Osteoblast (primary cell): ENCODE measurements at regions not wholly inside any gene's neighbourhood (a gene's known extent, or its start where the extent isn't known, plus 50 kb on each side); places are given as distances from the start of the nearest gene placed in this dataset.

ENCODE experiments used
- DNase-seq: peaks from one replicate; pipeline ENCODE4 v3.0.0; 2011; ENCODE audit warnings: low spot score, mixed read lengths; ENCODE audit not compliant: insufficient read length; ENCODE audit errors: missing footprints
- H2AFZ ChIP-seq: 2 replicates; pipeline ENCODE4 v1.6.0; 2011; ENCODE audit warnings: mild to moderate bottlenecking, low read length
- H3K27ac ChIP-seq: 2 replicates; pipeline ENCODE4 v1.5.1; 2011; ENCODE audit warnings: mild to moderate bottlenecking, low read depth, low read length, moderate library complexity
- H3K27me3 ChIP-seq: 2 replicates; pipeline ENCODE4 v1.6.0; 2012; ENCODE audit warnings: mild to moderate bottlenecking, control low read depth, inconsistent platforms, low read length, moderate library complexity; ENCODE audit not compliant: insufficient read depth
- H3K36me3 ChIP-seq: 2 replicates; pipeline ENCODE4 v1.5.1; 2011; ENCODE audit warnings: mild to moderate bottlenecking, low read length, control low read depth, moderate library complexity; ENCODE audit not compliant: insufficient read depth
- H3K4me1 ChIP-seq: 2 replicates; pipeline ENCODE4 v1.5.1; 2011; ENCODE audit warnings: mild to moderate bottlenecking, low read length, control low read depth, moderate library complexity; ENCODE audit not compliant: insufficient read depth
- H3K4me2 ChIP-seq: 2 replicates; pipeline ENCODE4 v1.6.0; 2011; ENCODE audit warnings: mild to moderate bottlenecking, low read length; ENCODE audit not compliant: insufficient read depth
- H3K4me3 ChIP-seq: fragments of 200-600 bp; sonication (generic); 3 replicates; pipeline ENCODE4 v1.5.1; 2012; ENCODE audit warnings: mild to moderate bottlenecking, low read length, inconsistent platforms; ENCODE audit not compliant: insufficient read depth
- H3K79me2 ChIP-seq: 2 replicates; pipeline ENCODE4 v1.6.0; 2012; ENCODE audit warnings: mild to moderate bottlenecking, low read length, control low read depth, inconsistent platforms; ENCODE audit not compliant: insufficient read depth
- H3K9me3 ChIP-seq: 2 replicates; pipeline ENCODE4 v1.5.1; 2011; ENCODE audit warnings: low read depth, low read length, control low read depth
- H4K20me1 ChIP-seq: 2 replicates; pipeline ENCODE4 v1.6.0; 2012; ENCODE audit warnings: mild to moderate bottlenecking, low read length, control low read depth; ENCODE audit not compliant: insufficient read depth
- TF ChIP-seq, protein P1 (sequence below): IDR thresholded peaks from 2 replicates; pipeline ENCODE4 v1.5.1; 2011; ENCODE audit warnings: mild to moderate bottlenecking, low read depth, low read length, moderate library complexity; ENCODE audit errors: extremely low read depth

DNA sequence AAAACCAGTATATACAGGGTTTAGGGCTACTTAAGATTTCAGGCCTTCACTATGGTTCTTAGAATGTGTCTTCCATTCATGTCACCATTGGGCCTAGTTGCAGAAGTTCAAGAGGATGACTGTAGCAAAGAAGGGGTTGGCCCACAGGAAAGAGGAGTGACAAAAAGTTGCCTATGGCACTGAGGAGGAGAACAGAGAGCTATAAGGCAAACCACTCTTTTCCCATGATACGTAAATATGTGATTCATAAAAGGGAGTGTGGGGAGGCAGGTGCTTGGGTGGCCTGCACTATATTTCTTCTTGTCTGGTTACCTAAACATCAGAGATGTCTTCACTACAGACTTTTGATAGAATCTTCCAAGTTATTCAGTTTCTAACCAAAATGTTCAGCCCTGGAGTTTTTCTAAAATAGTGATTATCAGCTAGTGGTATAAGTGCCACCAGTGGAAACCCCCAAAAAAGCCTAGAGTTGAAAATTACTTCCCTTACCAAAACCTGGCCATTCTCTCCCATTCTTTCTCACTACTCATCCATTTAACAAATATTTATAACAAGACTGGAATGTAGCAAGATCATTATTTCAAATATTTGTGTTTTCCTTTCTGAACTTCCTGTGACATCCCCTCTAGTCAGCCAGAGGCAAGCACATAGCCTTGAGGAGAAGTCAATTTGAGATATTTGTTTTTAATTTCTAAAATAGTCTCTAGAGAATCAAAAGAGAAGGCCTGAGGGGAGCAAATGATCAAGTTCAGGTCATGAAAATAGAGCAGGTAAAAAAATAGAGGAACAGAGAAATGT is 367.4 kb downstream of the EFNA5 start:
- Histone ChIP-seq H3K27me3 (no peaks in the 10 kb centered on the region), H3K27ac (no peak overlapping the region), H3K79me2 (no peaks in the 10 kb centered on the region), H3K4me1 (no peaks in the 10 kb centered on the region), H3K9me3 (no peaks in the 10 kb centered on the region), H3K36me3 (no peaks in the 10 kb centered on the region), H3K4me3 (no peak overlapping the region), H2AFZ (no peak overlapping the region), H3K4me2 (no peak overlapping the region), H4K20me1 (no peaks in the 10 kb centered on the region)
- TF ChIP-seq, protein P1, sequence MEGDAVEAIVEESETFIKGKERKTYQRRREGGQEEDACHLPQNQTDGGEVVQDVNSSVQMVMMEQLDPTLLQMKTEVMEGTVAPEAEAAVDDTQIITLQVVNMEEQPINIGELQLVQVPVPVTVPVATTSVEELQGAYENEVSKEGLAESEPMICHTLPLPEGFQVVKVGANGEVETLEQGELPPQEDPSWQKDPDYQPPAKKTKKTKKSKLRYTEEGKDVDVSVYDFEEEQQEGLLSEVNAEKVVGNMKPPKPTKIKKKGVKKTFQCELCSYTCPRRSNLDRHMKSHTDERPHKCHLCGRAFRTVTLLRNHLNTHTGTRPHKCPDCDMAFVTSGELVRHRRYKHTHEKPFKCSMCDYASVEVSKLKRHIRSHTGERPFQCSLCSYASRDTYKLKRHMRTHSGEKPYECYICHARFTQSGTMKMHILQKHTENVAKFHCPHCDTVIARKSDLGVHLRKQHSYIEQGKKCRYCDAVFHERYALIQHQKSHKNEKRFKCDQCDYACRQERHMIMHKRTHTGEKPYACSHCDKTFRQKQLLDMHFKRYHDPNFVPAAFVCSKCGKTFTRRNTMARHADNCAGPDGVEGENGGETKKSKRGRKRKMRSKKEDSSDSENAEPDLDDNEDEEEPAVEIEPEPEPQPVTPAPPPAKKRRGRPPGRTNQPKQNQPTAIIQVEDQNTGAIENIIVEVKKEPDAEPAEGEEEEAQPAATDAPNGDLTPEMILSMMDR: no peak
- DNase-seq: no peak

DNA sequence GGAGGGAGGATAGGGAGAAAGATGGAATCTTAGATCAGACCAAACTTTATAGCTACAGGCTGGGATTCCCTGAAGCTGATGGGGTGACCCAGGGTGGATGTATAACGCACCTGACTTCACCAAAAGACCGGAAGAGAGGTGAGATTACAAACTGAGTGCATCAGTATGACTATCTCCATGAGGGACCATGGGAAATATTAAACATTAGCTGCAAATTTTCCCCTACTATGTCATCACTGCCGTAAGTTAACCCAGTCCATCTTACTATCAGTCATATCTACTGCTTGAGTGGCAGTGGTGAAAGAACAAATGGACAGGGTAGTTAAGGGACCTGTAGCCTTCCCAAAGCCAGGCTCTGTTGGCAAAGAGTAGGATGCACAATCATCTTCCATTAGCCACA is 368.3 kb downstream of the EFNA5 start:
- no peak overlapping the region for H3K4me2 ChIP-seq
- no peak overlapping the region for H3K27ac ChIP-seq
- peaks cover 2% of the 10 kb centered on the region for H3K27me3 ChIP-seq
- DNase-seq: no peak
- H3K79me2 ChIP-seq: no peaks in the 10 kb centered on the region
- no peaks in the 10 kb centered on the region for H3K4me1 ChIP-seq
- no peaks in the 10 kb centered on the region for H3K9me3 ChIP-seq
- TF ChIP-seq, protein P1: no peak
- no peak overlapping the region for H3K4me3 ChIP-seq
- H2AFZ ChIP-seq: no peak overlapping the region
- H4K20me1 ChIP-seq: no peaks in the 10 kb centered on the region
- H3K36me3 ChIP-seq: no peaks in the 10 kb centered on the region

DNA sequence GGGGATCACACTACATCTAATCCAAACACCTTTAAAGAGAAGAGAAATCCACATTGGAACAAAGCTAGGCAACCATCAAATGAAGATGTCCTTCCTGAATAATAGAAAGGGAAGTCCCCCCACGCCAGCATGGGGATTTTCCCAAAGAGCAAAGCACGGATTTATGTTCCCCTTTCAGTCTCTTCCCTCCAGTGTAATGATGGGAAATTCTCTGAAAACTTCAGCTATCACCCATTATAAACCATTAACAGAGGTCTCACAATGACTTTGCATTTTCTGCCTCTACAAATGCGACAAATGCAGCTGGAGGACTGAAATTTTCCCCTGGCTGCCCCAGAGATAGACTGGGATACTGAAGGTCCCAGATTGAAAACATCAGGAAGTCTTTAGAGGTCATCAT is 368.7 kb downstream of the EFNA5 start:
- H3K27me3 ChIP-seq: peaks cover 5% of the 10 kb centered on the region
- H2AFZ ChIP-seq: no peak overlapping the region
- no peaks in the 10 kb centered on the region for H3K36me3 ChIP-seq
- DNase-seq: no peak
- no peak overlapping the region for H3K27ac ChIP-seq
- H3K9me3 ChIP-seq: no peaks in the 10 kb centered on the region
- TF ChIP-seq, protein P1: no peak
- H3K4me2 ChIP-seq: no peak overlapping the region
- no peaks in the 10 kb centered on the region for H3K4me1 ChIP-seq
- H4K20me1 ChIP-seq: no peaks in the 10 kb centered on the region
- H3K79me2 ChIP-seq: no peaks in the 10 kb centered on the region
- H3K4me3 ChIP-seq: no peak overlapping the region

DNA sequence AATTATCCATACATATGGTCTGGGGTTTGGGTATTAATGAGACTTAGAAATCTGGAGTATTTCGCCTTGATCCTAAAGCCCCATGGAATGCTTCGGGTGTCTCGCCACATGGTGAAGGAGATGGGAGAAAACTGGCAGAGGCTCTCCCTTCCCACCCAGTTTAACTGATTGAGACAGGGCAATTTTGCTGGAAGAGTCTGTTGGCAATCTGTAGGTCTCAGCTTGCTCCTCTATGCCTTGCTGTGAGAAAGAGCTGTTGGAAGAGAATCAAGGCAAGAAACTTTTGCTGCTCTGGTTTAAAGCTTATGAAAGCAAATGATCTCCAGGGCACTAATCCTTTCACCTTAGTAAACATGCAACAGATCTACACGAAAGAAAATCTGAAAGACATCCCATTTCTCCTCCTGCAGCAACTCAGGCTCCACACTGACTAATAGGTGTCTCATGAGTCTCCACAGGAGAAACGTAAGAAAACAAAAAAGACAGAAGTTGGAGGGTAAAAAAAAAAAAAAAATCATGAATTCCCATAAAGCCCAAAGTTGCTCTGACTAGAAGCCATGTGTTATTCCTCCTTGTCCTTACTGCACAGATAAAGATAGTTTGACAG is 369.9 kb downstream of the EFNA5 start:
- Histone ChIP-seq H3K36me3 (no peaks in the 10 kb centered on the region), H3K4me1 (no peaks in the 10 kb centered on the region), H2AFZ (no peak overlapping the region), H3K27me3 (peaks cover 5% of the 10 kb centered on the region), H4K20me1 (no peaks in the 10 kb centered on the region), H3K4me2 (no peak overlapping the region), H3K79me2 (no peaks in the 10 kb centered on the region), H3K9me3 (no peaks in the 10 kb centered on the region), H3K4me3 (no peak overlapping the region), H3K27ac (no peak overlapping the region)
- TF ChIP-seq, protein P1: no peak
- no peak for DNase-seq
